Cerebellar cortex (tissue), 1 donor: ENCODE measurements at regions not wholly inside any gene's neighbourhood (a gene's known extent, or its start where the extent isn't known, plus 50 kb on each side); places are given as distances from the start of the nearest gene placed in this dataset.
A peak's percentile ranks its signal among the peaks of the same experiment; 100 is the strongest.

Experiments
- DNase-seq: peaks from one replicate; pipeline ENCODE4 v3.0.0-alpha.2; 2015; ENCODE audit warnings: low spot score

GRCh38 chr17:77488531-77489238 lies 347.9 kb downstream of the SEC14L1 start:
- no peak for DNase-seq

GRCh38 chr17:77489239-77489892 lies 348.6 kb downstream of the SEC14L1 start:
- DNase-seq = no peak

- DNase-seq = peak; percentile 56
These were observed 349.1 kb downstream of the SEC14L1 start for GRCh38 chr17:77489893-77490255.

- peak; percentile 6 for DNase-seq
These were observed 349.8 kb downstream of the SEC14L1 start for GRCh38 chr17:77490361-77491183.

GRCh38 chr17:77491921-77492445 lies 351.2 kb downstream of the SEC14L1 start:
- no peak for DNase-seq

GRCh38 chr17:77492446-77493237 lies 351.9 kb downstream of the SEC14L1 start:
- DNase-seq = no peak

GRCh38 chr17:77493238-77493820 lies 352.6 kb downstream of the SEC14L1 start:
- no peak for DNase-seq

GRCh38 chr17:77493901-77494663 lies 353.3 kb downstream of the SEC14L1 start:
- DNase-seq = no peak

- peak; percentile 79 for DNase-seq
These were observed 354.1 kb downstream of the SEC14L1 start for GRCh38 chr17:77494664-77495435.

GRCh38 chr17:77495575-77495974 lies 354.8 kb downstream of the SEC14L1 start:
- DNase-seq = no peak

- DNase-seq = no peak
These were observed 355.6 kb downstream of the SEC14L1 start for GRCh38 chr17:77496401-77496801.

GRCh38 chr17:77496831-77497577 lies 356.2 kb downstream of the SEC14L1 start:
- no peak for DNase-seq

GRCh38 chr17:77497578-77497934 lies 356.8 kb downstream of the SEC14L1 start:
- no peak for DNase-seq

- no peak for DNase-seq
These were observed 357.4 kb downstream of the SEC14L1 start for GRCh38 chr17:77498091-77498741.

- DNase-seq = no peak
These were observed 358.3 kb downstream of the SEC14L1 start for GRCh38 chr17:77498791-77499698.

GRCh38 chr17:77499699-77500435 lies 359.1 kb downstream of the SEC14L1 start:
- no peak for DNase-seq

- no peak for DNase-seq
These were observed 360.4 kb downstream of the SEC14L1 start for GRCh38 chr17:77501101-77501566.
